Heart right ventricle (tissue), 16 donors: ENCODE measurements at regions not wholly inside any gene's neighbourhood (a gene's known extent, or its start where the extent isn't known, plus 50 kb on each side); places are given as distances from the start of the nearest gene placed in this dataset.

Source experiments
- ATAC-seq, 8 donors: fragments of 200-7000 bp; cut with Tn5 transposase; one replicate each; pipeline ENCODE4 v1.9.1; 2020; ENCODE audit warnings: mild to moderate bottlenecking in 8 of 8, moderate library complexity in 8 of 8, moderate number of reproducible peaks in 1 of 8
- DNase-seq, 2 donors: peaks; one replicate each; pipeline ENCODE4 v3.0.0-alpha.2; 2020
- H3K27ac ChIP-seq, 10 donors: fragments of 200-600 bp; sonication (generic) in 2 of 10; one replicate each; pipeline versions ENCODE4 v1.5.0 to v1.8.0; 2020 to 2022; ENCODE audit warnings: mild to moderate bottlenecking in 3 of 10
- H3K27me3 ChIP-seq, 7 donors: fragments of 200-600 bp; one replicate each; pipeline ENCODE4 v1.8.0; 2021 to 2022; ENCODE audit warnings: mild to moderate bottlenecking in 2 of 7
- H3K36me3 ChIP-seq, 9 donors: fragments of 200-600 bp; sonication (generic) in 1 of 9; one replicate each; pipeline versions ENCODE4 v1.5.0 to v1.8.0; 2020 to 2022; ENCODE audit warnings: mild to moderate bottlenecking in 2 of 9
- H3K4me1 ChIP-seq, 9 donors: fragments of 200-600 bp; sonication (generic) in 1 of 9; one replicate each; pipeline versions ENCODE4 v1.5.0 to v1.8.0; 2020 to 2022; ENCODE audit warnings: mild to moderate bottlenecking in 4 of 9
- H3K4me3 ChIP-seq, 10 donors: fragments of 200-600 bp; sonication (generic) in 2 of 10; one replicate each; pipeline versions ENCODE4 v1.5.0 to v1.8.0; 2020 to 2022; ENCODE audit warnings: mild to moderate bottlenecking in 7 of 10, moderate library complexity in 2 of 10
- H3K9me3 ChIP-seq, 11 donors: fragments of 200-600 bp in 10 of 11; sonication (generic) in 2 of 11; one replicate each; pipeline versions ENCODE4 v1.5.0 to v1.8.0; 2013 to 2022; ENCODE audit warnings: mild to moderate bottlenecking in 2 of 11, control low read depth in 1 of 11, moderate library complexity in 1 of 11
- WGBS, 2 donors: extraction: QIAGEN DNeasy Blood & Tissue Kit; methylation state at CpG; one replicate each; pipeline ENCODE4 v1.1.7; 2013; ENCODE audit warnings: inconsistent platforms in 1 of 2; 5-methylcytosine and 5-hydroxymethylcytosine counted together
- intact Hi-C, 10 donors: fragments of 100-400 bp; cut with DNase I; formaldehyde crosslinking; loops; one replicate each; pipeline versions ENCODE4 v1.11.1 to v1.14.2; 2022
- TF ChIP-seq, protein P1 (sequence below), 9 donors: fragments of 200-600 bp; sonication (generic) in 2 of 9; IDR thresholded peaks; one replicate each; pipeline versions ENCODE4 v1.5.0 to v1.8.0; 2021 to 2022; ENCODE audit warnings: antibody characterized with exemption in 9 of 9, mild to moderate bottlenecking in 5 of 9, moderate library complexity in 1 of 9
- donor health status: Arrhythmogenic right ventricular cardiomyopathy.
- donor health status: ischemic (EF 13 %, LVEDD 7.1; RV severe dilation, severe dysfunction).
- donor health status: healthy with polysubstance abuse.
- donor health status: DM: no; HTN: yes; CAD: no.
- donor health status: DM: no; HTN: no; CAD: no.
- donor health status: ischemic (EF 25% LVEDD 6.9; RV normal size, moderate dysfunction).
- donor health status: ischemic (EF 25% LVEDD 5.7; RV mildly dilated, moderate dysfunction).
- donor health status: healthy.
- donor health status: DM: yes; HTN: yes; CAD: no.
- donor health status: Ischemic cardiomyopathy.
- donor health status: ischemic (EF 35%, LVEDD 5.7; RV mildly dilated, moderate dysfunction).
- donor health status: nonischemic (EF 11% LVEDD 7.7; RV severe dilation, severe dysfunction).
- donor health status: DM: yes; HTN: yes; CAD: no.
- donor health status: PGD.
- donor health status: ischemic (EF 29% LVEDD 5.4; RV normal size, mild dysfunction).
- donor health status: nonischemic (EF 23%, LVEDD 6.1; RV moderate dilation, normal function).

DNA sequence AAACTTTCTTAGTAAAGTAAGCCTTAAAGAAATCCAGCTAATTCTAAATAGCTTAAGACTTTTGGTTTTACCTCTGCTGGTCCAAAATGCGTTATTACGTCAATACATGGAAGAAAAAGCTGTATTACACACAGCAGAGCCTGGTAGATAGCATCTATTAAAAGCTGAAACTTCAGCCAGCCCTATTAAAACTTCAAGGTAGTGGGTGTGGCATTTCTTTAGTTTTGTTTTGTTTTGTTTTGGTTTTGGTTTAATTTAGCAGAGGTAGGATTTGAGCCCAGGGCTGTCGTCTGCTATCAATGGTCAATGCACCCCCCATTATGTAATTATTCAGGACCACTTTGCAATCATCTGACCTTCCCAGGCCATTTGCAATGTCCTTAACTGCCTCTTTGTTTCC is 318.4 kb upstream of the MAF start:
- 87 to 88% methylated on average over 3 of the region's 3 CpGs for WGBS, 2 donors
- TF ChIP-seq, protein P1, sequence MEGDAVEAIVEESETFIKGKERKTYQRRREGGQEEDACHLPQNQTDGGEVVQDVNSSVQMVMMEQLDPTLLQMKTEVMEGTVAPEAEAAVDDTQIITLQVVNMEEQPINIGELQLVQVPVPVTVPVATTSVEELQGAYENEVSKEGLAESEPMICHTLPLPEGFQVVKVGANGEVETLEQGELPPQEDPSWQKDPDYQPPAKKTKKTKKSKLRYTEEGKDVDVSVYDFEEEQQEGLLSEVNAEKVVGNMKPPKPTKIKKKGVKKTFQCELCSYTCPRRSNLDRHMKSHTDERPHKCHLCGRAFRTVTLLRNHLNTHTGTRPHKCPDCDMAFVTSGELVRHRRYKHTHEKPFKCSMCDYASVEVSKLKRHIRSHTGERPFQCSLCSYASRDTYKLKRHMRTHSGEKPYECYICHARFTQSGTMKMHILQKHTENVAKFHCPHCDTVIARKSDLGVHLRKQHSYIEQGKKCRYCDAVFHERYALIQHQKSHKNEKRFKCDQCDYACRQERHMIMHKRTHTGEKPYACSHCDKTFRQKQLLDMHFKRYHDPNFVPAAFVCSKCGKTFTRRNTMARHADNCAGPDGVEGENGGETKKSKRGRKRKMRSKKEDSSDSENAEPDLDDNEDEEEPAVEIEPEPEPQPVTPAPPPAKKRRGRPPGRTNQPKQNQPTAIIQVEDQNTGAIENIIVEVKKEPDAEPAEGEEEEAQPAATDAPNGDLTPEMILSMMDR (IDR thresholded peaks at IDR 0.05) = no peak
- no peak for DNase-seq
- no peak for ATAC-seq
- Histone ChIP-seq H3K4me1 (no peaks in the 10 kb centered on the region), H3K4me3 (no peak overlapping the region), H3K27ac (no peak overlapping the region), H3K9me3 (no peaks in the 10 kb centered on the region), H3K36me3 (no peaks in the 10 kb centered on the region), H3K27me3 (peaks cover 0 to 4% (median 0%) of the 10 kb centered on the region in 7 donors)
- intact Hi-C loops = no loop called here

DNA sequence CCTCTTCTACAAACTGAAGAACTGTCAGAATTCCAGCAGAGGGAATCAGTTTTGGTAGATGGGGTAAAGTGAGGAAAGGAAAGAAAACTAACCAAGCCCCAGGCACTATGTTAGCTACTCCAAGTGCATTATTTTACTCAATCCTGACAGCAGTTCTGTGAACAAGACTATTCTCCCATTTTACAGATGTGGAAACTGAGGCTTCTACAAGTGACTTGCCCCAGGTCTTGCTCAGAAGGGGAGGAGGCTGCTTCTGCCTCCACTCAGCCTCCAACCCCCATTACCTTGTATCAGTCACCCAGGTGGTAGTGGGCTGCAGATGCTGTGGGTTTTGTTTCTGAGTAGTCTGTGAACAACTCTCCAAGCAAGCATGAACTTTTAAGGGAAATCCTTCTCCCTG is 315.2 kb upstream of the MAF start:
- Histone ChIP-seq H3K27ac (no peak overlapping the region), H3K9me3 (no peaks in the 10 kb centered on the region), H3K4me3 (no peak overlapping the region), H3K36me3 (no peaks in the 10 kb centered on the region), H3K4me1 (no peaks in the 10 kb centered on the region), H3K27me3 (peaks cover 0 to 2% (median 0%) of the 10 kb centered on the region in 7 donors)
- TF ChIP-seq, protein P1 (IDR thresholded peaks at IDR 0.05) = no peak
- no peak for ATAC-seq
- DNase-seq = no peak
- intact Hi-C loops = no loop called here

DNA sequence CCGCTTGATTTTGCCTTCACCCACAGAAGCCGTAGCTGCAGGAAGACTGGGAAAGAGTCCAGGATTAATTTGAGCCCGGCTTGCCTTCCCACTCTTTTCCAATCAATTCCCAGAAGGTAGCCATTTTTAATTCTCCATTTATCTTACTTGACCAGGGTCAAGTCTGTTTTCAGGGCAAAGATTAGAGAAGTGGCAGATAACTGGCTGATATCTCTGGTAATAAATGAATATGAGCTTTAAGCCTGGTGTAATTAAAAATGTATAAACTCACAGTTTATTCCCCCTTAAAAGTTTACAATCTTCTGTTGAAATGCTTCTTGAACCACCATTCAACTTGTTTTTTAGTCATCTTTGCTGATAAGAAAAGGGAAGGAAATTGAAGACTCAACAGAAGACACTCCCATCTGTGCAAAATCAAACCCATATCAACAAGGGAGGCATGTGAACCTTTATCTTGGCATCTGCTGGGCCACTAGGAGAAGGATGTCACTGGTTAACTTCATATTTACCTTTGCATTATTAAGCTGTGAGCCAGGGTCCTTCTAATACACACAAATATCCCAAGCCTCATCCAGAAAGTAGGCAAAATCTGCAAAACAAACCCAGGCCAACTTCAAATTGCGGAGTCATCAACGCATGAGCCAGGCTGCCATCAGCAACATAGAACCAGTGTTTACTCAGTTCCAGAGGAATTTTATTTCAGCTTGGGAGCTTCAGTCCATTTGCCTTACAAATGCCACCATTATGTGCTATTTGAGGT is 314.6 kb upstream of the MAF start:
- Histone ChIP-seq H3K36me3 (no peaks in the 10 kb centered on the region), H3K4me1 (no peaks in the 10 kb centered on the region), H3K4me3 (no peak overlapping the region), H3K9me3 (no peaks in the 10 kb centered on the region), H3K27ac (no peak overlapping the region), H3K27me3 (peaks cover 0 to 2% (median 0%) of the 10 kb centered on the region in 7 donors)
- no peak for ATAC-seq
- 76 to 78% methylated on average over 5 of the region's 5 CpGs for WGBS, 2 donors
- no peak for DNase-seq
- intact Hi-C loops = no loop called here
- TF ChIP-seq, protein P1 (IDR thresholded peaks at IDR 0.05) = no peak

DNA sequence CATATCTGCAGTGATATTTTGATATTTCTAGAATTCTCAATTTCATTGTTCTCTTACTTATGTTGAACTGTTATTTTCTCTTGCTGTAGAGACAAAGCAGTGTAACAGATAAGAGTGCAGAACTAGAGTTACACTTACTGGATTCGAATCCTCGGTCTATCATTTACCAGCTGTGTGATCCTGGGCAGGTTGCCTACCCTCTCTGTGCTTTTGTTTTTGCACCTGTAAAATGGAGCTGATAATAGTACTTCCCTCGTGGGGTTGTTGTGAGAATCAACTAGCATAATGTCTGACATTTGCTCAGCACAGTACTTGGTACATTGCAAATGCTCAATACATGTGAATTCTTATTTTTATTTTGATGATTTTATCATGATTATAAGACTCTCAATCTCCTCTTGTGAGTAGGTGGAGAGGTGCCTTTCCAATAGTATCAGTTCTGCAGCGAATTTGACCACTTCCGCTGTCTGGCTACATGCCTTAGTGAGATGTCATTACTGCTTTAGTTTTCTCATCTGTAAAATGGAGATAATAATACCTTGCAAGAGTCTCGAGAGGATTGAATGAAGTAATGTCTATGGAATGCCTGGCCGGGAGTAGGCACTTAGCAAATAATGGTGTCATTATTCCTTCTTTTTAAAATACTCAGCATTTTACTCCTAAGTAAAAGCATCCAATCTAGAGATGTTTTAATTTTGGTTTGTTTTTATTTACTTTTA is 312.2 kb upstream of the MAF start:
- no peak overlapping the region for H3K4me3 ChIP-seq
- H3K36me3 ChIP-seq = no peaks in the 10 kb centered on the region
- intact Hi-C loops = no loop called here
- no peaks in the 10 kb centered on the region for H3K4me1 ChIP-seq
- ATAC-seq (no peak), DNase-seq (no peak)
- 71 to 72% methylated on average over 7 of the region's 7 CpGs for WGBS, 2 donors
- H3K27me3 ChIP-seq = peaks cover 0 to 2% (median 0%) of the 10 kb centered on the region in 7 donors
- TF ChIP-seq, protein P1 (IDR thresholded peaks at IDR 0.05) = no peak
- H3K27ac ChIP-seq = no peak overlapping the region
- H3K9me3 ChIP-seq = peaks cover 0 to 2% (median 0%) of the 10 kb centered on the region in 11 donors
